ENCODE measurements at regions not wholly inside any gene's neighbourhood (a gene's known extent, or its start where the extent isn't known, plus 50 kb on each side); places are given as distances from the start of the nearest gene placed in this dataset.
A peak's percentile ranks its signal among the peaks of the same experiment; 100 is the strongest.

DNA sequence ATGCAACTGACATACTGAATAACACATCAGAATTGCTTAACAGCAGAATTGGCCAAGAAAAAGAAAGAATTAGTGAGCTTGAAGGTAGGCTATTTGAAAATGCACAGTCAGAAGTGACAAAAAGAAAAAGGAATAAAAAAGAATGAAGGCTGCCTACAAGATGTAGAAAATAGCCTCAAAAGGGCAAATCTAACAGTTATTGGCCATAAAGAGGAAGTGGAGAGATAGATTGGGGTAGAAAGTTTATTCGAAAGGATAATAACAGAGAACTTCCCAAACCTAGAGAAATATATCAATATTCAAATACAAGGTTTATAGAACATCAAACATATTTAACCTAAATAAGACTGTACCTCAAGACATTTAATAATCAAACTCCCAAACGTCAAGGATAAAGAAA, 67.5 kb downstream of the ATP6V1G3 start:
- DNase-seq: no peak

DNA sequence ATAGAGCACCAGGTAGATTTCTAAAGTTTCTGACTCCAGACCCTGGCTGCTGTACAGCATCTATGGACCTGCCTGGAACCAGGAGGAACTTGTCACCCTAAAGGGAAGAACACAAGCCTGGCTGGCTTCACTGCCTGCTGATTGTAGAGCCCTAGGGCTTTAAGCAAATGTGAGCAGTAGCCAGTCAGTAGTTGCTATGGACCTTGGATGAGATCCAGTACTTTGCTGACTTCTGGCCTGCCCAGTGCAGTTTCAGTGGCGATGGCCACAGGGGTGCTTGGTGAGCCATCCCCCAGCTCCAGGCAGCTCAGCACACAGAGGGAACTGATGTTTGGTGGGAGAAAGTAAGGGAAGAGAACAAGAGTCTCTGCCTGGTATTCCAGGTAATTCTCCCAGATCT, 68.4 kb downstream of the ATP6V1G3 start:
- no peak for DNase-seq

DNA sequence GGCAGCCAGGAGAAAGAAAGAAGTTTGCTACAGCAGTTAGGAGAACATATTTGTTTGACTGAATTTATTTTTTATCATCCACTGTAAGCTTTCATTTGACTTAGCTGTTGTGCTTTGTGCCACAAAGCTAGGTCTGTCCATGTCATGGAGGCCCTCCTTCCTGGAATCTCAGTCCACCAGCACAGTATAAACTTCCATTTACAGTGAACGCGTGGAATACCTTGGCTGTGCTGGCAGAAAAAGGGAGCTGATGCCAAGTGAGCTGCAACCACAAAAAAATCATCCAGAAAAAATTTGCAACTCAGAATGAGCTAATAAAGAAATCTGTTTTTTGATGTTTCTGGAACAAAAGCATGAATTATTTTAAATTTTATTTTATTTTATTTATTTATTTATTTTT, 72.6 kb downstream of the ATP6V1G3 start:
- no peak for DNase-seq

DNA sequence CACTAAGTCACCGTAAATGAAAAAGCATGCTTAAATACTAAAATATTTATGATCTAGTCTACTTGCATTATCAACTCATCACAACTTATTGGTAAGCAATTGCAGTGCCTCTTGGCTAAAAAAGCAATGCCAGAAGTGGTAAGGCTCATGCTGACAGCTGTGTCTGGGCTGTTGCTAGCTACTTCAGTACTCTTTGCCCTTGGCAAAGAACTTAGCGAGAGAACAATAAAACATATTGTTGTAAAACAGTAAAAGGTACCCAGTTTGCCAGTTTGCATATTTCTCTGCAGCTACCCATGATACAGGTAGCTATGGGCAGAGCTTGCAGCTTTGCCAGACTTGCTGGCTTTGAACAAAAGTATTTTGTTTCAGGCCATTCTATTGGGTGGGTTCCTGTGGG, 73.1 kb downstream of the ATP6V1G3 start:
- DNase-seq: no peak

DNA sequence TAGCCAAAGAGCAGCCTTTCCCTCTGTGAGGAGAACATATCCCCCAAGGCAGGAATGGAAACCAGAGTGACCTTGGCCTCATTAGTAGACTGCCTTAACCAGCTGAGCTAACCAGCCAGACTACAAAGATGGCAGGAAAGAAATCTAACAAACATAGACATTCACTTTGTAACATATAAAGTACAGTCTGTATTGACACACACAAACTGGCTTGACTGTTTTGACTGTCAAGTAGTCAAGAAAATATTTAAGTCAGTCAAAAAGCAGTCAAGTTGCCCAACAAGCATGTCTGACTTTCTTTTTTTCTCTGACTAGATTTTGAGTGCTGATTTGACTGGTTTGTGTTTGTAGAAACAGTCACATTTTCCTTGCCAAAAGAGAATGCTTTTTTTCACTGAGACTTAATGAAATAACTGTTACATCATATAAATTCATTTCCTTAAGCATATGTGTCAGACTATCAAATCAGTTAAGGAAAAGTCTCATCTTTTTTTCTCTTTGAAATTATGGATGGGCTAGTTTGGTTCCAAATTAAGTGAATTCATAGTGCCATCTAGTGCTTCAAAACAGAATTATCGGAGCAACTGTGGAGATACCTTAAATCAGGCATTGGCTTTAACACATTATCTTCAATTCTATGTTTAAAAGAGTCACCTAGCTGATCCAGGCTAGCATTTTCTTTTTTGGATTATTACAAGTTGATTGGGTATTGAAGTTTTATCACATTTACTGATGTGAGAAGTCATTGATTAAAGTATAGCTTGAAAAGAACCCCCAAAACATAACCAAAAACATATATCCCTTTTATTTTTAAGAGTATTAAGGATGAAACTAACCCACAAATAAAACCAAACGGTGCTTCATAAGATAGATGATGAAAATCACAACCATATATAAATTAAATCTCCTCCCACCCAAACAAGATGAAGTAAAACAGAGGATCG, 75.0 kb downstream of the ATP6V1G3 start:
- DNase-seq: peak; percentile 55

DNA sequence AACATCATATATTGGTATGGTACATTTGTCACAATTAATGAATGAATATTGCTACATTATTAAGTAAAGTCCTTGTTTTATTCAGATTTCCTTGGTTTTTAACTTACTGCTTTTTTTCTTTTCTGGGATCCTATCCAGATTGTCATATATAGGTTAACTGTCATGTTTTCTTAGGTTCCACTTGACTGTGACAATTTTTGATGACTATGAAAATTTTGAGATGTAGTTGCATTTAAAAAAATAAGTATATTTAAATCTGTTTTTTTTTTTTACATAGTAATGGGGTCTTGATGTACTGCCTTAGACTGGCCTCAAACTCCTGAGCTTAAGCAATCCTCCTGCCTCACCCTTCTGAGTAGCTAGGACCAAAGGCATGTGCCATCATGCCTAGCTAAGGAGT, 76.8 kb downstream of the ATP6V1G3 start:
- DNase-seq: no peak

DNA sequence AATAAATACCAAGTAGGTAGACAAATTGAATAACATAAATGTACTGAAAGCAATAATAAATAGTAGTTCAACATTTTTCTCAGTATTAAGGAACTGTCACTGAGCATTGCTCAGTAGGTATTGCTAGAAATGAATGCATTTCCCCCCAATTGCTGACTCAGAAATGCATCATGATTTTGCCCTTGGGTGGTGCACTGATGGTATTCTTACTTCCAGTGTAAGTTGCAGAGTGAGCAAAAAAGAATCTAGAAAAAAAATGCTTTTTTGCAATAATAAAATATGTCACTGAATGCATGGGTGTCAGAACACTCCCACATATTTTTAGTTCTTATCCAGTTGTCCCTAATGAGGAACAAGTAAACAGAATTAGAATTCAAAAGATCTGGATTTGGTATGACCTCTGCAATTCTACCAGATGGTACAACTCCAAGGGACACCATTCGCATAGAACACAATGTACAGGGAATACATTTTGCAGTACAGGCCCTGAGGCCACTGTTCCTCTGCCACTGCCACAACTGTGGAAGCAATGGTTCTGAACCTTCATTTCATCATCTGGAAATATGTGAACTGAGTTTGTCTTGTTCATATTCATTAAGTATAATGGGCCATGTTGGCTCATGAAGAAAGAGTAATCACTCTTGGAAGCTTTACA, 78.0 kb downstream of the ATP6V1G3 start:
- DNase-seq: peak; percentile 73

DNA sequence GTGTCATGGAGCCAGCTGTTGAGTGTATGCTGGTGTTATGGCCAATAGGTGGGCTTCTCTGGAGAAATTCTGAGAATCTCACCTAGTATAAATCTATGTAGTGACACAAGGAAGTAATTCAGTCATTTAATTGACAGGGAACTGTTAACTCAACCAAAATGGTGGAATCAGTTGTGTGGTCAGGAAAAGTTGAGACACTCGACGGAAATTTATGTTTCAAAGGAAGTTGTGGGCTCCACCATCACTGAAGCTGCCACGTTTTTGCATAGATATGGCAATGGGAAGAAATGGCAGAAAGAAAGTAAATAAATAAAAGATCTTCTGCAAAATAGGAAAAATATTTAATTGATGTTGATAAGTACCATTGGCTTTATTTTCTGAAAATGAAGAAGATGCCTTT, 84.5 kb downstream of the ATP6V1G3 start:
- no peak for DNase-seq

DNA sequence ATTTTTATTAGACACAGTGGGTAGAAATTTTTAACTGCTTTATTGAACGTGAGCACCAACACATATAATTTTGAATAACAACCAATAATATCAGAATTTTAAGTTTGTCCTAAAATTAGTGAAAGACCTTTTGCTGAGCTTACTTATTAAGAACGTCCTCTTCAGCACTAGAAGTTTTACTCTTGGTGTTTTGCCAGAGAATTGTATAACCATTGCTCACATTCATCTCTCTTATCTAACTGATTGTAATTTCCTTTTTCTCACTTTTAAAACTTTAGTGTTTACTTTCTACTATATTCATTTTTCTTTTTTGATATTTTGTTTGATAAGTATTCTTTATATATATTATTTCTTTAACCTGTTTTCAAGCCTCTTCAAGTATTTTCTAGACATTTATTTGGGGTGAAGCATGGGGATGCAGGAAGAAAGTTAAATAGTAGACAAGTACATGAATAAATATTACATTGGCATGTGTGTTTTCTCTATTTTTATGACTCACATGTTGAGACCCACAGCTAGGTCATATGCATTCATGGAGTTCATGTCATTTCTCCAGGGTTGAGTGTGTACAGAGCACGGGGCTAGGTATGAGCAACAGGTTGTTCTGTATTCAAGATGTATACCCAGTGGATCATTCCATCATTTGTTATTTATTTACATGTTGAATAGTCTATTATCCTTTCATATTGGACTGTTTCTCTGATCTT, 90.6 kb downstream of the ATP6V1G3 start:
- no peak for DNase-seq

DNA sequence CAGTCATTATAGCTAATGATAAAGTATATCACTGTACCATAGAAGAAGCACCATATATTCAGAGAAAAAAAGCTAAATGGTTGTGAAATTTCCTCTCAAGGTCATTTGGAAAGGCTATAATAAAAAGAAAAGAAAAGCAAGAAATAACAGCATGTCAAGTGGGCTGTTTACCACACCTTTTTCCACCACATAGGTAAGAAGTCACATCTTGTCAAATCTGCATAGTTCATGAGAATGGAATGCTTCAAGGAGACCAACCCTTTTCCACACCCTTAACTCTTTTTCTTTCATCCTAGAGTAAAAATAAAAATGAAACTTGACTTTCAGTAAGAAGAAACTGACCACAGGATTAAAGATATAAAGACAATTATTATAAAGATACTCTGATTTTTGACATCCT, 91.2 kb downstream of the ATP6V1G3 start:
- DNase-seq: no peak

DNA sequence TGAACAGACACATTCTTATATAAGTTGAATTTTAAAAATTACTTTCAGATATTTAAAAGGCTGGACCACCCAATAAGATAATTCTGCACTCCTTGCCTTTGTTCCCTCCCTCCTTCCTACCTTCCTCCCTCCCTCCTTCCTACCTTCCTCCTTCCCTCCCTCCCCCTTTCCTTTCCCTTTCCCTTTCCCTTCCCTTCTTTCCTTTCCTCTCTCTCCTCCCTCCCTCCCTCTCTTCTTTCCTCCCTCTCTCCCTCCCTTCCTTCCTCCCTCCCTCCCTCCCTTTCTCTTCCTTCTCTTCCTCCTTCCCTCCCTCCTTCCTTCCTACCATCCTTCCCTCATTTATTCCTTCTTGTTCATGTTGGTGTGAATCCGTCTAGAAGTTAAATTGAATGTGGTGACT, 93.0 kb downstream of the ATP6V1G3 start:
- DNase-seq: no peak

DNA sequence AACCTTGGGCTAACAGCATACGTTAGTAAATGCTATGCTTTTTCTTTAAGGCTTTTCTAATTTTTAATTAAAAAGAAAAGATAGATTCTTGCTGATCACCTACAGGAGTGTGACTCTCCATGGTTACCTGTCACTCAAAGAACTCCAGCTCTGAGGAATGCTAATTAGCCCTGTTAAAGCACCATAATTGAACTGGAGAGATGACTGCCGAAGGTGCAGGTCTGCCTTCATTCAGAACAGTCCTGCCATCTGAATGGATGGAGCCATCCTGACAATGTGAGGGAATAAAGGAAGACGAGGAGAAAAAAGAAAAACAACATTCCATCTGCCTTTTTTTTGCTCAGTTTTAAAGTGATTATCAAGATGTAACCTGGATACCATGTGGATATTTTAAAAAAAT, 94.6 kb downstream of the ATP6V1G3 start:
- no peak for DNase-seq

DNA sequence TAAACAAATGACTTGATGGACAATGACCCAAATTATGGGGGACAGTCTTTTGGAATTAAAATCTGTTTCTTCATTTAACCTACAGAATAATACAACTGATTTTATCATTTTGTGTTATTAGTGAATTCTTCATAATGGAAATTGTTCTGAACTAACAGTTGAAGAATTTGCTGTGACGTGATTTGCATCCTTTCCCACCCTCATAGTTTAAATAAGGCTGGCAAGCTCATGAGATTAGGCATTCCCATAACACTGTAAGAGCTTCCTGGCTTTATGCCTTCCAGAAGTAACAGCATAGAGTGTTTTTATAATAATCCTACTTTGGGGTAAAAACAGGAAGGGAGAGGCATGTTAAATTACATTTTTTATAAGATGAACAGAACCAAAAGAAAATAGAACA, 95.7 kb downstream of the ATP6V1G3 start:
- DNase-seq: no peak

DNA sequence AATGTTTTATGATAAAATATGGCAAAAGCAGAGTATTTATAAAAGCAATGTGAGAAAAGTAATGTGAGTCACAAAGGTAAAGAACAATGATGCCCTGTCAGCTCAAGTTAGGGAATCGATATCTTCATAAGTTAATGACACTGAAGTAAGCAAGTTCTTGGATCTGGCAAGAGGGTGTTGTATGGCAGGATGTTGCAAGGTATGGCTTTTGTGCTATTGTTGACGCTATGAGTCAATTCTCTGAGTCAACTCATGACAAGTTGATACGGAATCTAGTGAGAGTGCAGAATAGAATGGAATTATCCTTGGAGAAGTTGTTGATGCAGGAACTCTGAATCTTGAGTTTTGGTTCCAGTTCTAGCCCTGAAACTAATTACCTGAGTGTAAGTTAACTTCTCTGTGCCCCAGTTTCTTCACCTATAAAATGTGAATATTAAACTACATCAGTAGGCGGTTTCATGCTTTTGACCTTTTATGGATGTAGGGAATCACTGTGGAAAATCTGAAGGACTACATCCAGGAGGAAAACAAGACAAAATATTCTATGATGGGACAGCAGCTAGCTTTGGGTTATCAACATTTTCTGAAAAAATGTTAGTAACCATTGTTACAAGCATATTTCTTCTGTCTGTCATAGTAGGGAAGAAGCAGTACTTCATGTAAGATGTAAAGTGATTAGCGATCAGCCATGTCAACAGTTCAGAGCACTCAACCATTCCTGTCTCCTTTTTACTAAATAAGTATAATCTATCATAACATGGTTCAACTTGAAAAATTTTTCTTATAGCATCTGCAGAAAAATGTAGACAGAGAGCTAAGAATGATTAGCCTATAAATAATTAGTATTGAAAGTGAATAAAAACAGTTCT, 96.9 kb downstream of the ATP6V1G3 start:
- DNase-seq: no peak

DNA sequence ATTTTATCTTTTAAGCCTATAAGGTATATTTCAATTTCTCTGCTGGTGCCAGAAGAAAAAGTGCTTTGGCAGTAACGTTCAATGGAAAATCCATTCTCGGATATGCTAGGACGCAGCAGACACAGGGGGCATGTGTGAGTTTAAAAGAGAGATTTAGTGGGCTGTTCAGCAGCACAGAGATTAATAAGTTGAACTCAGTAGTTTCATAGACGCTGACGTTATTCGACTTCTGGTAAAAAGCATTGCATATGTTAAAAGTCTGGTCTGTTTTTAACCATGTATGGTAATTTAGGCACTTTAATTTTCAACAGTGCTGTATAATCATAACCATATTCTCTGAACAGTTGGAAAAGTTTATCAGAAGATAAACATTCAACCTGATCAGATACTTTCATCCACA, 99.6 kb downstream of the ATP6V1G3 start:
- DNase-seq: no peak

DNA sequence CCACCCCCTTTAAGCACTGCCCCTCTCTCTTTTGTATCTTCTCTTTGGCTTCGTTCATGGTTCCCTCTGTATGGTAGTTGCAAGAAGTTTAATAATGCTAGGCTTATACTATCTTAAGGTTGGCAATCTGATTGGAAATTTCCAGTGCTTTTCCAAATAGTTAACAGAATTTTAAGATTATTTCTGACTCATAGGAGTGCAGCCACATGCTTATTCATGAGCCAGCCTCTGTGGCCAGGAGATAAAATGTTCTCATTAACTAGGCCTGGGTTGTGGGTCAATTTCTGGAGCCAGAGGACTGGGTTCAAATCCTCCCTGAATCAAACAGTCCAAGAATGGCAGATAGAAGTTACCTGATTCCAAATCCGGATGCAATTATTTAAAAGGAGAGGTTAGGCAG, 103.1 kb downstream of the ATP6V1G3 start:
- no peak for DNase-seq

DNA sequence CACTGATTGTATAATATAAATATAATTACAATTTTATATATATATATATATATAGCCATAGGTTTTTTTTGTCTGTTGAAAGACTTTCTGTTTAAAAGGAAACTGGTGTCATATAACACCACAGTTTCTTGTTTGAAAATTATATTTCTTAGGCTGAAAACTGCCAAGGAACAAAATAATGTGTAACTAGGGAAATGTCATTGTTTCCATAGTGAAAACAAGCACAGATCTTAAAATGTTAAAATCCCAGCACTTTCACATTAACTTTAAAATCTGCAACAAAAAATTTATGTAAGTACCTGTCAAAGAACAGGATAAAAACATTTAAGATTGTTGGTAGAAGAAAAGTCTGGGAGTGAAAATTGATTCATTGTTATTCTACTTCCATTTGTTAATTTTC, 104.2 kb downstream of the ATP6V1G3 start:
- no peak for DNase-seq

DNA sequence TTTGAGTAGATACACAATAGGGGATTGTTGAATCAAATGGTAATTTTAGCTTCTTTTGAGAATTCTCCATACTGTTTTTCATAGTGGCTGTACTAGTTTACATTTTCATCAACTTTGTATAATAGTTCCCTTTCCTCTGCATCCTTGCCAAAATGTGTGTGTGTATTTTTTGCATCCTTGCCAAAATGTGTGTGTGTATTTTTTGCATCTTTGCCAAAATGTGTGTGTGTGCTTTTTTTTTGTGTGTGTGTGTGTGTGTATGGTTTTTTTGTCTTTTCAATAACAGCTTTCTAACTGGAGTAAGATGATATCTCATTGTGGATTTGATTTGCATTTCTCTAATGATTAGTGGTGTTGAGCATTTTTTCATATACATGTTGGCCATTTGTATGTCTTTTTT, 105.4 kb downstream of the ATP6V1G3 start:
- DNase-seq: no peak

DNA sequence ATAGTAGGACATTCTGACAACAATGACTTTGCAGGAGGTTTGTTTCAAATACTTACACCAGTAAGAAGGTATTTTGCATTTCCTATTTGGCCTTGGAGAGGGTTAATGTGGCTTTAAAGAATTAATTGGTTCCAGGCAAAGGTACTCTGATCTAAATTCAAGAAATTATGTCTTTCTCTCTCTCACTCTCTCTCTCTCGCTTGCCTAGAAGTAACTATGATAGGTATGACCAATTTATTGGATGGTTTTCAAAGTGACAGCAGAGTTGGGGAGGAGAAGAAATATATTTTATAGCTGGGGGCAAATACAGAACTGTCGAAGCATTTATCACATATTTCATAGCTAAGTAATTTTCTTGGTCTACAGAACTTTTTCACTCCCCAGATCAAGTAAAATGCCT, 116.0 kb downstream of the ATP6V1G3 start:
- no peak for DNase-seq

DNA sequence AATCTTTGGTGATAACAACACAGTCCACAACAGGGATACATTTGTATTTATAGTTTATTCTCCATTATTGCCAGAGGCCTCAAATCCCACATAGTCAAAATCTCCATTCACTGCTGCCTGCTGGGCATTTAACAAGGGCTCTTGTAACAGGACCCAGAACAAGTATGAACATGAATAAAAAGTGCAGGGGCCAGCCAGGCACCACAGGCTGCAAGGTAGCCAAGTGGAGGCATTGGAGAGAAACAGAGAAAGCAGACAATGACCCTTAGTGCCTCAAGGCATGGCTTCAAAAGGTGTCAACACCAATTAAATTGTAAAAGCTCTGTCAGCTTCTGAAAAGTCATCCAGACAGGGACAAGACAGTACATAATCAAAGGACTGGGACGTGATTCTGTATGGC, 116.8 kb downstream of the ATP6V1G3 start:
- no peak for DNase-seq

DNA sequence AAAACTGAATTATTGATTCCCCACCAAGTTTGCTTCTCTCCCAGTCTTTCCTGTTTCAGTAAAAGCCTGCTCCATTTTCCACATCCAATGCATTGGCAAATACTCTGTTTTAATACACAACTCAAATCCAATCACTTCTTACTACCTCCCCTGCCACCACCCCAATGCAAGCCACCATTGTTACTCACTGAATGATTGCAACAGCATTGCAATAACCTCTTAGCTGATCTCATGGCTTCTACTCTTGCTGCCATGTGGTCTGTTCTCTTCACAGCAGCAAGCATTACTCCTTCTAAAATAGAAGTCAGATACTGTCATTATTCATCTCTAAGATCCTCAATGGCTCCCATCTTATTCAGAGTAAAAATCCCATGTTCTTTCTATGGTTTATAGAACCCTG, 123.4 kb downstream of the ATP6V1G3 start:
- DNase-seq: no peak

DNA sequence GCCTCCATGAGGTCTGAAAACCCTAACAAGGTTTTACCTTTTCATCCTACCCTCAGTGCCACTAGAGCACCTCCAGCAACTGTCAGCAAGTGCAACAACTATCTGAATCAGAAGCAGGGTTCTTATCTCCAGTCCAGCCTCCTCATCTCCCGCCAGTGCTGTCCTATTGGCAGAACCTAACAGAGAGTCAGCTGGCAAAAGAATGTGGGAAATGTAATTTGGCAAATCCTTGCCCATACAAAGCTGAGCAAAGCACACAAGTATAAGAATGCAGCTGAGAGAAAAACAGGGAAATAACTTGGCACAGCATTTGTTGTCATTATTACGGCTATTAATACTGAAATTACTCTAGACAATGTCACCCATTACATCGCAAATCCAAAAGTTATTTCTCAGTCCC, 124.2 kb downstream of the ATP6V1G3 start:
- DNase-seq: no peak

DNA sequence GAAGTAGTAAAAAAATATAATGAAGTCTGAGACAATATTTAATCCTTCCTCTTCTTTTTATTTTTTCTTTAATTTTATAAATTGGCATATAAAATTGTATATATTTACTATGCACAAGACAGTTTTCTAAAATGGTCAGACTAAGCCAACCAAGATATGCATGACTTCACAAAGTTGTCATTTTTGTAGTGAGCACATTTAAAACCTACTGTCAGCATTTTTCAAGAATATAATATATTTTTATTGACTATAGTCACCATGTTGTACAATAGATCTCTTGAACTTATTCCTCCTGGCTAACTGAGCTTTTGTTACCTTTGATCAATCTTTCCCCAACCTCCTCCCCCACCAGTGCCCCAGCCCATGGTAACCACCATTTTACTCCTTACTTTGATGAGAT, 129.2 kb downstream of the ATP6V1G3 start:
- DNase-seq: no peak
